Kidney capillary endothelial cell (primary cell): ENCODE measurements at regions not wholly inside any gene's neighbourhood (a gene's known extent, or its start where the extent isn't known, plus 50 kb on each side); places are given as distances from the start of the nearest gene placed in this dataset.

Experiments used
- DNase-seq: peaks from one replicate; pipeline ENCODE4 v3.0.0-alpha.2; 2018; ENCODE audit warnings: low spot score

DNA sequence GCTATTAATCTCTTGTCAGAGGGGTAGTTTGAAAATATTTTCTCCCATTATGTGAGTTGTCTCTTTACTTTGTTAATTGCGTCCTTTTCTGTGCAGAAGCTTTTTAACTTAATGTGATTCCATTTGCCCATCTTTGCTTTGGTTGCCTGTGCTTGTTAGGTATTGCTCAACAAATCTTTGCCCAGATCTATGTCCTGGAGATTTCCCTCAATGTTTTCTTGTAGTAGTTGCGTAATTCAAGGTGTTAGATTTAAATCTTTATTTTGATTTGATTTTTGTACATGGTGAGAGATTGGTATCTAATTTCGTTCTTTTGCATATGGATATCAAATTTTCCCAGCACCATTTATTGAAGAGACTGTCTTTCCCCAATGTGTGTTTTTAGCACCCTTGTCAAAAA is 567.2 kb downstream of the DNAJB9 start:
- DNase-seq = no peak

DNA sequence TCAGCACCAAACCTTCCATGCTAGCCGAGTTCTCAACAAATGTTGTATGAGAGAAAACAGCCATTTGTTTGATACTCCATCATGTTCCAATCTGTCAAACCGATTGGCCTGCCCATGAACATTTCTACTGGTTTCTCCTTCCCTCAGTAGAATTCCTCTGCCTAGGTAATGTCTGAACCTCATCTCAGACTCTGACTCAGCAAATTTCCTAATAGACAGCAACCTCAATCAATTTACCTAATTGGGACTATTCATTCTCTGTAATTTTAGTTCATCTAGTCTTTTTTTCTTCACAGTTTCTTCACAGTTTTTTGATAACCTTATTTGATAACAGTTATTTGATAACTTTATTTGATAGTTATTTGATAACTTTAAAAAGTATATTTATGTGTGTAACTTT is 585.1 kb downstream of the DNAJB9 start:
- no peak for DNase-seq

DNA sequence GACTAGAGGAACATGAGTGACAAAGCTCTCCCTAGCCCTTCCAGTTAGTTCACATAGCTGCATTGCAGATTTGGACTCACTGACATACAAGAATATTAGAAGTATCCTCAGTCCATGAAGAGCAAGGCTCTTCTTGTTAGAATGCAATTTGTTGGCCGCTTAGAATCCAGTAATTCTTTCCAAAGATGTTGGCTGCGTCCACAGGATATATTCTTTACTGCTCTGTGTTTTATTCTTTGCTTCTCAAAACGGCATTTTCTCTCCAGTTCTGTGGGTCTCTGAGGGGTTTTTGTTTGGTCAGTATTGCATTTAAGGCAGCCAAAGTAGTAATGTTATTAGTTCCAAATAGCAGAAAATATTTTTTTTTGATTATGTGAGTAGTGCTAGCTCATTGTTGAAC is 588.6 kb downstream of the DNAJB9 start:
- DNase-seq = no peak

DNA sequence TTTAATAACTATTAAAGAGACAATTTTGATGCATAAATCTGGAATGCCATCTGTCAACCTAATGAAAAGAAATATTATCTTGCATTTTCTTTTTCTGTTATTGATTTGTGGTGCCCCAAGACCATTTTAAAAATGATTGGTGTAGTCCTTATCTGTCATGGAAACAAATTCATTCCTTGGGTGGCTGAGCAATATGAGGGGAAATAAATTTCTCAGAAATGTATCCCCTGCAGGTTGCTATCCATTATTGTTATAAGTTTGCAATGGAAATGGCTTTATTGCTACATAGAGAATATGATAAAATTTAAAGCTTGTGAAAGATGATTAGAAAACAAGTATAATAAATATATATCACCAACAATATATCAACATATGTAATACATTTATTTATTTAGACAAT is 607.0 kb downstream of the DNAJB9 start:
- DNase-seq = no peak

DNA sequence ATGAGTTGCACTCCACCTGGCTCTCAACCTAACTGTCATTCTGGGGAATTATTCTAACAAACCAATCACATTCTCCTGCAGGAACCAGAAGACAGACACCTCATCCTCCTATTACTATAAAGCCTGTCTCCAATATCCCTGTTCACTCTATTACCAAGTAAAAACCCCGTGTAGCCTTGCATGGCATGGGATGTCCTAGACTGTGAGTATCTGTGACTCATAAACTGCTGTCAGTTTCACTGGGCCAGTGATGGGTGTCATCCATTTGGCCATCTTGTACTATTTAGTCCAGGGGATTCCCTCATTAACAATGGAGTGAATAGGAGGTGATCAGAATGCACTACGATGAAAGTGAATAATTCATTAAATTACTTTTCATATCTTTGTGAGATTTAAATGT is 608.7 kb downstream of the DNAJB9 start:
- no peak for DNase-seq

DNA sequence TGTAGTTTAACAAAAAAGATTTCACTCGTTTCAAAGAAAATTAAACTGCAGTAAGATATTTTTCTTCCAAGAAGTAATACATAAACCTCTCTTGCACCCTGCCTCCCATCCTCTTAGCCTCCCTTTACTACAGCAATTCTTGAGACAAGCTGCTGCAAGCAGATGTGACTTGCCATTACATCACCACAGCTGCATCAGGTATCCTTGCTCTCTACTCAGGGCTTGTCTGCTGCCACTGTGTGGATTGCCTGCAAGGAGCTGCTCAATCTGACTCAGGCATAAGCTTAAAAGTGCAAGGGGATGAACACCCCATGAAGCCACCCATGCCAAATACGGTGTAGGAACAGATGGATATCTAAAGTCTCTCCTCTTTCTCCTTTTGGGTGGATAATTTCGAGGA is 609.9 kb downstream of the DNAJB9 start:
- DNase-seq = no peak

DNA sequence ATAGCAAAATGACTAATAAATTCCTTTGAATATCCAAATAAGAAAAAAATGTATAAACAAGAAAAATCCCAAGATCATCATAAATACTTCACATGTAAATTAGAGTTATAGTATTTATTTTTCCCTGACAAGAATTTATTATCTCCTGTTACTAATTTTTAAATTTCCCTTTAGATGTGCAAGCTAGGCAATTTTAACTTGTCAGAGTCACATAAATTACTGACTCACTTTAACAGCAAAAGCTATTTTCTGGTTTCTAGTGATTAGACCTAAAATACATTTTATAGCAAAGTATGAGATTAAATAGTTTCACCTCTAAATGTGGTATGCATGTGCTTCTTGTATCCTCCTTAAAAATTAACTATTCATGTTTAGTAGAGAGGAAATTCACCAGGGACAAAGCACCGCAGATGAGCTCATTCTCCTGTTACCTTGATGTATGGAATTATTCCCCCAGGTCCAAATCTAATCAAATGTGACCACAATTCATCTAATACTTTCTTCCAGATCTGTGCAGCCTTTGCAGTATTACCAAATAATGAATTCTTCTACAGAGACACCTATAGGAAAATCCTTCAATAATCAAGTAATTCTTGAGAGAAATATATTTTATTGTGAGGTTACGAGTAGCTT is 621.2 kb downstream of the DNAJB9 start:
- DNase-seq = no peak

DNA sequence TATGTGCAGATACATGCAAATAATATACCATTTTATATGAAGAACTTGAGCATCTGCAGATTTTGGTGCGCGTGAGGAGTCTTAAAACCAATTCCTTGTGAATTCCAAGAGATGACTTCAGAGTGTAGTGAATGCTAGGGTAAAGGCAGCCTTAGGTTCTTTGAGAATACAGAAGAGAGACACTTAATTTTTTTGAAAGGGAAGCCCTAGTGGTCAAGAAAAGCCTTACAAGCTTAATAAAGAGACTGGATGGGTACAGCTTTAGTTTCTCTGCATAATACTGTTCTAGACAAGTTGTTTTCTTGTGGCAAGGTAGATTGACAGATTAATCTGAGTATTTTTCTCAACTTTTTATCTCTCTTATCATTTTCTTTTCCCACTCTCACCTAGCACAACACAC is 636.5 kb downstream of the DNAJB9 start:
- no peak for DNase-seq

DNA sequence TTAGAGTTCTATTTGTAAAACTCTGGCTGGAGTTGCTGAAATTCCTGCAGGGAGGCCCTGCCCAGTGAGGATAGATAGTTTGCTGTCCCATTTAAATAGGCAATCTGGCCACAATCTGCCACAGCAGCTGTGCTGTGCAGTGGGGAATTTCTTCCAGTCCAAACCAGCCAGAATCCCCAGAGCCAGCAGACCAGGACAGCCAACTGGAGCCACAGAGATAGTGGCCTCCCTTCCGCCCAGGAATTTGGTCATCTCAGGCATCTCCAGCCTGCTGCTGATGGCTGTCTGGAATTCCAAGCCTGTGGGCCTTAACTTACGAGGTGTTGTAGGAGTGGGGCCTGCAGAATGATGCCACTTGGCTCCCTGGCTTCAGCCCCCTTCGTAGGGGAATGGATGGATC is 643.4 kb downstream of the DNAJB9 start:
- DNase-seq = no peak

DNA sequence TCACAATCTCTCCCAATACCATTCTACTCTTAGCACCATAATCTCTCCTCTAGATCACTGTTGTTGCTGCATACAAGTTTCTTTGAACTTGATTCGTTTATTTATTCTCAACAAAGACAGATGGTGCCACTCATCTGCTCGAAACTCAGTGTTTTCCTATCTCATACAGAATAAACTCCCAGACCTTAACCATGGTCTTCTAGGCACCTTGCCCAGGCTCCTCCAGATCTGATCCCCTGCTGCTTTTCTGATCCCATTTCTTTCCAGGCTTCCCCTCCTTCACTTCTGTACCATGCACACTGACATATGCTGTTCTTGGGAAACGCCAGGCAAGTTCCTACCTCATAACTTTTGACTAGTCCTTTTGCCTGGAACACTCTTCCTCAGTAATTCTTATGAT is 645.7 kb downstream of the DNAJB9 start:
- no peak for DNase-seq

DNA sequence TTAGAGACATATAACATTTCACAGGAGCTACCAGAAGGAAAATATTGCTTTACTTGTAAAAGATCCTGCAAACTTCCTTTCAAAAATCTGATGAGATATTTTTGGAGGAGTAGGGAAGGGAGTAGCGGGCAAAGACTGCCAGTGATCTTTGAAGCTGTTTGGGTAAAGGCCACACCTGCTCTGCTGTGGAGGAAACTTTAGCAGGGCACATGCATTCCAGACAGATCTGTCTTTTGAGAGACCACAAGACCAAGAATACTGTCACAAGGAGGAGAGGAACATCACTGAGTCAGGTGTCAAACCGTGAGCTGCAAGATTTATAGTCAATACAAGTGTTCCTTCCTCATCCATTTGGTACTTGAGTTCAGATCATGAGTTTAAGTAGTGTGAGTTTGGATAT is 654.4 kb downstream of the DNAJB9 start:
- DNase-seq = no peak

DNA sequence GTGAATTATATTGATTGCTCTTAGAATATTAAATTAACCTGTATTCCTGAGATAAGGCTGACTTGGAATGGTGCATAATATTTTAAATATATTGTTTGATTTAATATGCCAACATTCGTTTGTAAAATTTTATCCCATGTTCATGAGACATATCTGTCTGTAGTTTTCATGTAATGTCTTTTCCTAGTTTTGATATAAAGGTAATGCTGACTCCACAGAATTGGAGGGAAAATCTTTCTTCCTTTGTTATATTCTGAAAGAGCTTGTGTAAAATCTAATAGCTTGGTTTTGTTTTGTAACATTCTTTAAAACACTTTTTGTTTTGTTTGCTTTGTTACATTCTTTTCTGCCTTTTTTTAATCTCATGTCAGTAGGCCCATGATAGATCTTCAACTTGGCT is 657.0 kb downstream of the DNAJB9 start:
- no peak for DNase-seq

DNA sequence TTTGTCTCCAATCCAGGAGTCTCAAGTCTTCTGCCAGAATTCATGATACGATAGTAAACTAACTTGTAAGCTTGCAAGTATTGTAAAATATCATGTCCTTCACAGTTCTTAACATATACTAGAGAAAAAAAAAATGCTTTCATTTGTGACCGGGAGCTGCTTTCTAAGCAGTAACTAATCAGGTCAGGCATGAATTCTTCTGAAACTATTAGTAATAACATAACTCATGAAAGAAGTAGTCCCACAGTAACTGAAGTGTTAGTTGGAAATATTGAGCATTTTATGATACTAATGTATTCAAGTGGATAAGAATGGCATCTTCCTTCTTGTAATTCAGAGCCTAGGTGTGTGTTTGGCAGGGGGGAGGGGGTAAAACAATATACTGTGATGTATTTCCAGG is 665.6 kb downstream of the DNAJB9 start:
- DNase-seq = no peak

DNA sequence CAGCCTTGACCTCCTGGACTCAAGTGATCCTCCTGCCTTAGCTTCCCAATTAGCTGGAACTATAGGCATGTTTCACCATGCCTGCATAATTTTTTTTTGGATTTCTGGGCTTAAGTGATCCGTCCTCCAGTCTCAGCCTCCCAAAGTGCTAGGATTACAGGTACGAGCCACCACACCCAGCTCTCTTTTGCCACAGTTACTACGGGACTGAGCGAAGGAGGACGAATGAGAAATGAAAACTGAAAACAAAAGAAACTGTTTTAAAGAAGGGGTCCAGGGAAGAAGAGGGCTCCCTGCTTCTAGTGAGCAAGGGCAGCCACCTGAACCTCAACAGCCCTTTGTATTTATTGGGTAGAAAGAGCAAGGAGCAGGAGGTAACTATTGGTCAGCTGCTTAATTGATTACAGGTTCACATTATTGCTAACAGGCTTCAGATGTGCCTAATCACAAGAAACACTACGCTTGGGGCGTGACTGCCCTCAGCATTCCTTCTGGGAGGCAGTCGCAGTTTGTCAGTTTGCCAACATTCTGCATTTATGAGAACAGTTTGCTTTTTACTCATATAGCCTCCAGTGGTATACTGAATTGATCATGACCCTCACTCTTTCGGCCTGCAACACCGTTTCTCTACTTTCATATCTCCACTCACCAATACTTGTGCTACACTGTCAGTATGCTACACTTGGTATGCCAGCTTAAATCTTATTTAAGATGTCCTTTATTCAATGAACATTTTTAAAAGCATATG is 676.8 kb downstream of the DNAJB9 start:
- no peak for DNase-seq

DNA sequence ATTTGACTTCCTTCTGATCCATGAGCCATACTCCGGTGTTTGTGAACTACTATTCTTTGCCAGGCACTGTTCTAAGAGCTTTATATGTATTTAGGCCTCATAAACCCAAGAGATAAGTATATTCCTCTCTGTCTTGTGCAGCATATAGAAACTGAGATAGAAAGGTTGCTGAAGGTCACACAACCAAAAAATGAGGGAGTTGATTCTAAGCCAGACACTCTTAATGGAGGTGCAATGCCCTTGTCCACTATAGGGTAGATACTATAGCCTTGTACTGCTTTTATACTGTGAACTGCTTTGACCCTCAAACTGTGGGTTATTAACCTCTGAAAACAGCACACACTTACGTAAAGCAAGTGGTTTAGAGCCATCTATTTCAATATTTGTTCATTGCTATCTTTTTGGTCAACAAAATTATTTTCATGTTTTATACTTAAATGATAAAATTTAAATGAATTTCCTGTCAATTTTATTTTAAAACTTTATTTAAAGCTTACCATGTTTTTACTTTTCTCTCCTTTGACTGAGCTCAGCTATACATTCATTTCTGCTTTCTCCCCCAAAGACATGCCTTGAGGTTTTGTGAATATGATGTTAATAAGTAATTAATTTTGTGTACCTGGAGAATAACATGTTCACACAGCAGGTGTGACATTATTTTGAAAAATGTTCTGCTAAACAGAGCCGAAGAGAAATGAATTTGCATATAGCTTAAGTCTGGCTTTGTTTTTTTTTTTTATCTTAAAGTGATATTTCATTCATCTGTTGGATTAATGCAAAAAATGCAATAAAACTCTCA is 687.3 kb downstream of the DNAJB9 start:
- no peak for DNase-seq

DNA sequence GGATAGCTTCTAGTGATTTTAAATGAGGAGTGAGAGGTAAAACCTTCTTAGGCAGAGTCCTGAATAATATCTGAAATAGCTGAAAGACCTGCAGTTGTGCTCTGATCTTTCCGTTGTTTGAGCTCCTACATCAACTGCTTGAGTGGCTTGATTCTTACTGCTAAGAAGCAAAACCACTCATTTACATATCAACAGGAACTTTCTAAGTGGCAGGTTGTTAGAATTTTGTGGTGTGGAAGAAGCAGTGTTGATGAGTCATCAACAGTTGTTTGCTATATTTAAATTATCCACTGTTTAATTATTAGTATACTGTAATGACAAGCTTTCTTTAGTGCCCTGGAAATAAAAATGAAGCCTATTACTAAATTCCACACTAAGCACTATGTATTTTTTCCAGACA is 689.5 kb downstream of the DNAJB9 start:
- no peak for DNase-seq

DNA sequence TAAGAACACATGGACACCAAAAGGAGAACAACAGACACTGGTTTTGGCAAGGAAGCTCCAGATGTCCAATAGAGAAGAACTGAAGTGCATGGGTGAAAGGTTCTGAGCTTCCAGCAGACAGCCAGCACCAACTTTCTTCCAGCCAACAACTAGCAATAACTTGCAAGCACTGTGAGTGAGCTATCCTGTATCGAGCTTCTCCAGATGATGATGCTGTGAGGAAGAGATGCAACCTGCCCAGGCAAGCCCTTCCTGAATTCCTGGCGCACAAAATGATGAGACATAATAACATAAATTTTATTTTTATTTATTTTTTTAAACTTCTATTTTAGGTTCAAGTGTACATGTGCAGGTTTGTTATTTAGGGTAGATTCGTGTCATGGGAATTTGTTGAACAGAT is 692.1 kb downstream of the DNAJB9 start:
- no peak for DNase-seq

DNA sequence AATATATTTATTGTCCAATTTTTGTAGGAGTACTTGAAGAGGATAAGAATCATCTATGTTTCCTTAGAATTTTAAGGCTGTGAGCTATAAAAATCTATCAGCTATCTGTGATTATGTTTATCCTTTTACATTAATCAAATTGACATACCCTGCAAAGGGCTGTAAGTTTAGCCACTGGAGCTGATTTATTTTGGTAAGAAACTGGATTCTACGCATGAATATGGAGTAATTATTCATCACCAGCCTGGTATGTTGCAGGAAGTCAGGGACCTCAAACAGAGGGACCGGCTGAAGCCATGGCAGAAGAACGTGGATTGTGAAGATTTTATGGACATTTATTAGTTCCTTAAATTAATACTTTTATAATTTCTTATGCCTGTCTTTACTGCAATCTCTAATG is 696.9 kb downstream of the DNAJB9 start:
- no peak for DNase-seq

DNA sequence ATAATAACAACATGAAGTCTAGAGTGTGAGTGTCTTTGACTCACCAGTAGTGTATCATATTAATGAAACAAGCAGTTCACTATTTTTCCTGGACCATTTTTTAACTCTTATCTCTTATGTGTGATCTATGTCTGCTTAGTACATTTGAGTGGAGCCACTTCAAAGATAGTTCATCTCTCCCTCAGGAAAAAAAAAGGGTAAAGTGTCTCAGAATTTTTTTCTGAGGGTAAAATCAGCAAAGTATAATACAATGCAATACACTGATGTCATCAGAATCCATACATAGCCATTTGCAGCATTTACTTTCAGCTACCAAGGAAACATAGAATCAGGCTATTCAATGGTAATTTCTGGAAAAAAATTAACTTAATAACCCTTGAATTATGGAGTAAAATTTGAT is 706.7 kb downstream of the DNAJB9 start:
- no peak for DNase-seq

DNA sequence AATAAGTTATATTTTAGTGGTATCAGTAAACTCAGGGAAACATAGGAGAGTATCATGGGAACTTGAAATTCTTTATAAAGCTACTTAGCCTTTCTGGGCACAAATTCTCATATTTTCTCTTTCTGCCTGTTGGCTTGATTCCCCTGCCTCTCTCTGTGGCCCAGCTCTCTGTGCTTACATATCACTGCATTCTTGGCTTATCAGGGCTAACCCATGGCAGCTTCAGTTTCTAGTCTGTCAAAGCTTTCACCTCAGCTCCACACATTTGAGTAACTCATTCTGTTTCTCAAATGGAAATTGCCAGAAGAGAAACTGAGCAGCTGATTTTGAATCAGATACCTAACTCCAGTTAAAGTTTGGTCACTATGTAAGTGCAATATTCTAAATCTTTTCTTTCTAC is 713.1 kb downstream of the DNAJB9 start:
- DNase-seq = no peak

DNA sequence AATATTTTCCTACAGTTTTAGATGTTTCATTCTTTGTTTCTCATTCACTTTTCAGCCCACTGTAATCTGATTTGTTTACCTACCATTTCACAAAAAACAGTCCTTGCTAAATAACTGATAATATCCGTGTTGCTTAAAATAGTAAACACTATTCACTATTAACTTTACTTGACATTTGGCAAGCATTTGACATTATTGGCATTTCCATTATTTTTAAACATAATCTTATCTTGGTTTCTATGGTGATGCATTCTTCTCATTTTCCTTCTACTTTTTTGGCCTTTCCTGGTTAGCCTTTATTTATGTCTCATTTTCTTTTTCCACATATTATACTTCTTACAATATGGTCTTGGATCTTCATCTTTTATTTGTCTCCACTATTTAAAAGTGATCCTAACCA is 715.3 kb downstream of the DNAJB9 start:
- DNase-seq = no peak

DNA sequence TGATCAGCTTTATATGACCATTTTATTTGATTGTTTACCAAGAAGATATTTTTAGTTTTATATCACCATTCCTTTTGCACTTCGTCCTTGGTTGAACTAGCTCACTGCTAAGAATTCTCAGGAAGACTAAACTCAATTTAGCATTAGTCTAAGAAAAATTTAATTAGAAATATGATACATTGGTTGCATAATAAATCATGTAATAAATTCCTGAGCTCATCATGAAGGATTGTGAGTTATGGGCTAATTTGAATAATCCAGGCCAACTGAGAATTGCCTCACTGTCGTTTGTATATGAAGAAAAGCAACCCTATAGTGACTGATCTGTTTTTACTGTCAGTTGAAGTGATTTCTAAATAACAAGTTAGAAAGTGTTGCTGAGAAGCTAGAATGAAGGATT is 725.5 kb downstream of the DNAJB9 start:
- no peak for DNase-seq

DNA sequence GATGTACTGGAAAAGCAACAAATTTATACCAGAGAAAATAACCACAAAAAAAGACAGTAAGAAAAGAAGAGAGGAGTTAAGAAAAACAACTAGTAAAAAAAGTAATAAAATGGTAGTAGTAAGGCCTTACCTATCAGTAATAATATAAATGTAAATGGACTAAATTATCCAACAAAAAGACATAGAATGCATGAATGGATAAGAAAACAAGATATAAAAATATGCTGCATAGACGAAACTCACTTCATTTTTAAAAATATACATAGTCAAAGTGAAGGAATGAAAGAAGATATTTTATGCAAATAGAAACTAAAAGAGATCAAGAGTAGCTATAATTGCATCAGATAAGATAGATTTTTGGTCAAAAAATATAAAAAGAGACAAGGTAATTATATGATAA is 739.1 kb downstream of the DNAJB9 start:
- DNase-seq = no peak
